Kidney glomerular epithelial cell (primary cell): ENCODE measurements at regions not wholly inside any gene's neighbourhood (a gene's known extent, or its start where the extent isn't known, plus 50 kb on each side); places are given as distances from the start of the nearest gene placed in this dataset.
A peak's percentile ranks its signal among the peaks of the same experiment; 100 is the strongest.
"Not testable (repeated sequence)": the region's sequence is repeated elsewhere in the genome, so short reads cannot be mapped to it uniquely, and the experiment has no call there.

Experiments
- DNase-seq: peaks from one replicate; lab custom pipeline; 2025; lab: John Stamatoyannopoulos, UW

- no peak for DNase-seq
These were observed 52.5 kb upstream of the WDFY3 start for GRCh38 chr4:85018983-85019382.

GRCh38 chr4:85019411-85019810 lies 52.9 kb upstream of the WDFY3 start:
- no peak for DNase-seq

- DNase-seq: no peak
These were observed 58.2 kb upstream of the WDFY3 start for GRCh38 chr4:85024671-85025070.

- no peak for DNase-seq
These were observed 62.4 kb upstream of the WDFY3 start for GRCh38 chr4:85028910-85029309.

- DNase-seq: no peak
These were observed 63.0 kb upstream of the WDFY3 start for GRCh38 chr4:85029453-85029852.

- DNase-seq: no peak
These were observed 63.7 kb upstream of the WDFY3 start for GRCh38 chr4:85030156-85030555.

GRCh38 chr4:85033838-85034237 lies 67.3 kb upstream of the WDFY3 start:
- DNase-seq: not testable (repeated sequence)

GRCh38 chr4:85039526-85039925 lies 73.0 kb upstream of the WDFY3 start:
- DNase-seq: no peak

GRCh38 chr4:85043812-85044496 lies 77.5 kb upstream of the WDFY3 start:
- DNase-seq: not testable (repeated sequence)

GRCh38 chr4:85050736-85051135 lies 84.2 kb upstream of the WDFY3 start:
- DNase-seq: no peak

- no peak for DNase-seq
These were observed 85.0 kb upstream of the WDFY3 start for GRCh38 chr4:85051526-85051925.

- not testable (repeated sequence) for DNase-seq
These were observed 88.4 kb upstream of the WDFY3 start for GRCh38 chr4:85054925-85055324.

- DNase-seq: no peak
These were observed 92.1 kb upstream of the WDFY3 start for GRCh38 chr4:85058551-85058950.

- no peak for DNase-seq
These were observed 95.5 kb upstream of the WDFY3 start for GRCh38 chr4:85061974-85062373.

GRCh38 chr4:85062466-85062865 lies 96.0 kb upstream of the WDFY3 start:
- DNase-seq: no peak

GRCh38 chr4:85067342-85067741 lies 100.9 kb upstream of the WDFY3 start:
- no peak for DNase-seq

GRCh38 chr4:85078016-85078415 lies 111.5 kb upstream of the WDFY3 start:
- DNase-seq: no peak

- peak; percentile 3 for DNase-seq
These were observed 114.7 kb upstream of the WDFY3 start for GRCh38 chr4:85081196-85081595.

- peak; percentile 5 for DNase-seq
These were observed 118.0 kb upstream of the WDFY3 start for GRCh38 chr4:85084371-85085094.

GRCh38 chr4:85086721-85087120 lies 120.2 kb upstream of the WDFY3 start:
- no peak for DNase-seq

- DNase-seq: no peak
These were observed 126.0 kb upstream of the WDFY3 start for GRCh38 chr4:85092536-85092935.

- DNase-seq: no peak
These were observed 126.5 kb upstream of the WDFY3 start for GRCh38 chr4:85092943-85093342.

GRCh38 chr4:85094735-85095134 lies 128.2 kb upstream of the WDFY3 start:
- no peak for DNase-seq

- DNase-seq: no peak
These were observed 136.1 kb upstream of the WDFY3 start for GRCh38 chr4:85102606-85103005.
